ENCODE measurements at regions not wholly inside any gene's neighbourhood (a gene's known extent, or its start where the extent isn't known, plus 50 kb on each side); places are given as distances from the start of the nearest gene placed in this dataset.

GRCh38 chr5:3904584-3904983, 309.0 kb downstream of the IRX1 start:
- TF ChIP-seq, protein P1, sequence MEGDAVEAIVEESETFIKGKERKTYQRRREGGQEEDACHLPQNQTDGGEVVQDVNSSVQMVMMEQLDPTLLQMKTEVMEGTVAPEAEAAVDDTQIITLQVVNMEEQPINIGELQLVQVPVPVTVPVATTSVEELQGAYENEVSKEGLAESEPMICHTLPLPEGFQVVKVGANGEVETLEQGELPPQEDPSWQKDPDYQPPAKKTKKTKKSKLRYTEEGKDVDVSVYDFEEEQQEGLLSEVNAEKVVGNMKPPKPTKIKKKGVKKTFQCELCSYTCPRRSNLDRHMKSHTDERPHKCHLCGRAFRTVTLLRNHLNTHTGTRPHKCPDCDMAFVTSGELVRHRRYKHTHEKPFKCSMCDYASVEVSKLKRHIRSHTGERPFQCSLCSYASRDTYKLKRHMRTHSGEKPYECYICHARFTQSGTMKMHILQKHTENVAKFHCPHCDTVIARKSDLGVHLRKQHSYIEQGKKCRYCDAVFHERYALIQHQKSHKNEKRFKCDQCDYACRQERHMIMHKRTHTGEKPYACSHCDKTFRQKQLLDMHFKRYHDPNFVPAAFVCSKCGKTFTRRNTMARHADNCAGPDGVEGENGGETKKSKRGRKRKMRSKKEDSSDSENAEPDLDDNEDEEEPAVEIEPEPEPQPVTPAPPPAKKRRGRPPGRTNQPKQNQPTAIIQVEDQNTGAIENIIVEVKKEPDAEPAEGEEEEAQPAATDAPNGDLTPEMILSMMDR (IDR thresholded peaks at IDR 0.05), result no peak
- TF ChIP-seq EZH2 (IDR thresholded peaks at IDR 0.05; ENCODE audit: borderline replicate concordance, insufficient read depth, low read depth, low read length, poor library complexity, severe bottlenecking), result no peak
